Neural progenitor cell (in vitro differentiated cells): ENCODE measurements at regions not wholly inside any gene's neighbourhood (a gene's known extent, or its start where the extent isn't known, plus 50 kb on each side); places are given as distances from the start of the nearest gene placed in this dataset.

ENCODE experiments used
- CTCF ChIP-seq: fragments of 200-600 bp; sonication (generic); IDR thresholded peaks from 2 replicates; pipeline ENCODE4 v1.5.1; 2017; ENCODE audit warnings: antibody characterized with exemption, mild to moderate bottlenecking
- EZH2 ChIP-seq: fragments of 200-600 bp; sonication (generic); IDR thresholded peaks from 2 replicates; pipeline ENCODE4 v1.6.1; 2017; ENCODE audit warnings: antibody characterized with exemption, mild to moderate bottlenecking, moderate library complexity

GRCh38 chr15:59841036-59841435, 151.9 kb upstream of the BNIP2 start:
- TF ChIP-seq EZH2 (no peak), CTCF (no peak)
